HG03060 (cell line): ENCODE measurements at regions not wholly inside any gene's neighbourhood (a gene's known extent, or its start where the extent isn't known, plus 50 kb on each side); places are given as distances from the start of the nearest gene placed in this dataset.

Experiments used
- ATAC-seq: cut with Tn5 transposase; IDR thresholded peaks from one replicate; pipeline ENCODE4 v1.9.1; 2021; ENCODE audit warnings: low read depth, moderate number of reproducible peaks; ENCODE audit not compliant: unreplicated experiment

DNA sequence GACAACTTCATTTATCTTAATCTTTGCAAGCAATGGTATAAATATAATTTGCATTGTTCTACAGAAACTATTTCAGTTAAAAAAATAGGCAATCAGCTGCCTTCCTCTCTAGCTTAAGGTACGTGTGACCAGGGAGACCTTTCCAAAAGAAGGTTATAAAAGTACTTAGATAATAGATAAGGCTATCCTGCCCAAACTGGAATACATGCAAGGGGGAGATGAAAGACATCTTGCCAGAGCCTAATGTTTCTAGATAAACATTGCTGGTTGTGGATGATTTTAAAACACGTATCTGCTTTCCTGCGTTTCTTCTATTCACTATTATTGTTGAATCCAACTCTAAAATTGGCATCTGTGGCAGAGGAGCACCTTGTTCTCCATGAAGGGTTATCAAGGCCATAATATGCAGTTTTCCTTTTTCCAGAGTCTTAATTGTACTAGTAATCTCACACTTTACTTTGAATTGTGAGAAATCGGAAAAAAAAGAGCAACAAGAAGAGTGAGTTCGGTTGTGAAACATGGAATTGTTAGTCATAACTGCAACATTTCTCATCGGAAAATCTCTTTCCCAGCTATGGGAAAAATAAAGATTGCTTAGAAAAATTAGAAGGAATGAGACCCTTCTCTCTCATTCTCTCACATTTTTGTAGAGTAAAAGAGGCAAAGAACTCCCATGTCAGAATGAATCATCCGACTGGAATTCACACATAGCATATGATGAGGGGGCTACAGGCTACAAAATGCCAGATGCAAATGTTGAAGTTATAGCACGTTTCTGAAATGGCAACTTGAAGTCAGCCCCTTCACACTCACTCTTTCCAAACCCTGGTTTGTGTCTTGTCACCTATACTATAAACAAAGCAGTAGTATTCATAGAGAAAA lies 936.1 kb upstream of the NR2F2 start:
- no peak for ATAC-seq

GRCh38 chr15:95400428-95400827 lies 930.1 kb upstream of the NR2F2 start:
- ATAC-seq: no peak

GRCh38 chr15:95401587-95401986 lies 928.9 kb upstream of the NR2F2 start:
- no peak for ATAC-seq

DNA sequence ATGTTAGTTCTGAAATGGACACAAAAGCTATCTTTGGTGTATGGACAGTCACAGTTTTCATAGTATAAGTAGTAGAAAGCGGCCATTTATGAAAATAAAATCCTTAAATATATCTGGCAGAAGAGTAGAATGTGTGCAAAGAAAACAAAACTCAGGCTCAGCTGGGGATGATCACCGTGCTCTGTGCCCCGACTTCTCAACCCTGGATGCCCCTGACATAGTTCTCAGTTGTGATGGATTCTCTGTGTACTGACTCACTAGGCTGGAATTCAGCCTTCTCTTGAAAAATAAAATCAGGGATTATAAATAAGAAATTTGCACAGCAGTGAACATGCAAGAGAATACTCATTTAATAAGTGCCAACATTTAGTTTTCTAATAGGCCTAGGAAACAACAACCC lies 925.1 kb upstream of the NR2F2 start:
- ATAC-seq: no peak

GRCh38 chr15:95407534-95407933 lies 923.0 kb upstream of the NR2F2 start:
- ATAC-seq: no peak

GRCh38 chr15:95409211-95409610 lies 921.3 kb upstream of the NR2F2 start:
- ATAC-seq: no peak

DNA sequence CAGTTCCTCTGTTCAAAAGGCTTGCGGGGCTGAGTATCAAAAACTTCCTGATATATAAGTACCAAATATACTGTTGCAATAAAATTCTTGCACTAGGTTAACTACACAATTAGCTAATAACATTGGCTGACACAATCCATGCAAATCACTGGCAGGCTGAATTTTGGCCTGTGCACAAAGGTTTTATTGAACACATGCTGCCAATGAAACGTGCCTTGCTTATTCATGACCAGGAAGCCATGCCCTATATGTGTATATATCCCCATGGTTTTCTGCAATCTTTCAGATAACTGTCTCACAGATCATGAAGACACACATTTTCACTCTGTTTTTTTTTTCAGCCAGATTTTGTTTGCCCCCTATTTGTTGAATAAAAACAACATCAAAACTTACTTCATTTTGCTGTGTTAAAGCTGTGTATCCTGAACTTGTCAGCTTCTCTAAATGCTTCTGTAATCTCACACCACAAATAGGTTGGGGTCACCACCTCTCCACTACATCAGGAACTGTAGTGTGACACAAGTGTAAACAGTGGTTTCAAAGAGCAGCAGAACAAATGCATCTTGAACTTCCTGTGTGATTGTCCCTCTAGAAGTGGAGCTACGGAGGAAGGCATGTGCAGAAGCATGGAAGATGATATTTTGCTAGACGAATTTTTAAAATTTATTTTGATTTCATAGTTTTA lies 920.7 kb upstream of the NR2F2 start:
- ATAC-seq: no peak

DNA sequence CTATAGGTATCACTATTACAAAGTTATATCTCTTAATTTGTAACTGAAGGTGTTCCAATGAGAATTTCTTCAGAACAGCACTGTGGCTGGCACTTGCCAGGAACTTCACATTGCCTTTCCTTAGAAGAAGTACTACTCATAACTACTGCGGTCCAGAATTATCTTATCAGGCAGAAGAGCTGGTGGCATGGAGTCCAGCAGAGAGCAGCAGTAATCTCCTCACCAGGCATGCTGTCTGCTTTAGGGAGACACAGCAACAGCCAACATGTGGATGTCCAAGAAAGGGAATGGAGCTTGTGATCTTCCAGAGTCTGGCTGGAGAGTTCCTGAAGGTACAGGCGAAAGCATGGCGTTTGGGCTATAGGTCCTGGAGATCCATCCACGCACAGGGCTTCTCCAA lies 919.7 kb upstream of the NR2F2 start:
- ATAC-seq: no peak

DNA sequence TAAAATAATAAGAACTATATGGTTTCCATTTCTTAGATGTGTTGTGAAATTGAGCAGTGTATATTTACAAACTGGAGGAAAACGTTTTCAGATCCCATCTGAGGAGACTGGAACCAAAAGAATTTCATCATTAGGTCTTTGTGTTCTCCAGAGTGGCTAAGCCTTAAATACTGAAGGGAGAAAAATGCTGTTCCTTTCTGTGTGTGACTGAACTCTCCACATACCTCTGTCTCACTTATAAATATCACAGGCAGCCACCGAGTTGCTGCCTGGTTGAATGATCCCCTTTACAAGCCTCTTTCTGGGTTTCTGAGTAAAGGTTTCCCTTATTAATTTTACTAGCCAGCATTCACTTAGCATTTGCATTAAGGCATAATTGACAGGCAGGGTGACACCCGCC lies 913.9 kb upstream of the NR2F2 start:
- no peak for ATAC-seq

DNA sequence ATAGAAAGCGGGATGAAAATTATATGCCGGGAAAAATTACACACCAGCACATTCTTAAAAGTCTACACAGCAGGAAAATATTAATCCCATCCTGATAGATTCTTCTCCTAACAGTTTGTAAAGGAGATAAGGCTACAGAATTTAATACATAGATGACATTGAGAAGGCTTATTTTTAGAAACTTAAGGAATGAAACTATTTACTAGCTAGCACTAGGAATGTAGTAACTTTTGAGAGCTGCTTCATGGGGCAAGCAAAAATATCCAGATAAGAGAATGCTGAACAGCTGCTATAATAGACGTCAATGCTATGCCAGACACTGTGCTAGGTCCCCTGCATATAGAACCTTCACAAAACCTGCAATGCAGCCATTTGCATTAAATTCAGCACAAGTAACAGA lies 912.7 kb upstream of the NR2F2 start:
- no peak for ATAC-seq

- ATAC-seq: no peak
Measured at GRCh38 chr15:95422255-95422654, 908.2 kb upstream of the NR2F2 start.

DNA sequence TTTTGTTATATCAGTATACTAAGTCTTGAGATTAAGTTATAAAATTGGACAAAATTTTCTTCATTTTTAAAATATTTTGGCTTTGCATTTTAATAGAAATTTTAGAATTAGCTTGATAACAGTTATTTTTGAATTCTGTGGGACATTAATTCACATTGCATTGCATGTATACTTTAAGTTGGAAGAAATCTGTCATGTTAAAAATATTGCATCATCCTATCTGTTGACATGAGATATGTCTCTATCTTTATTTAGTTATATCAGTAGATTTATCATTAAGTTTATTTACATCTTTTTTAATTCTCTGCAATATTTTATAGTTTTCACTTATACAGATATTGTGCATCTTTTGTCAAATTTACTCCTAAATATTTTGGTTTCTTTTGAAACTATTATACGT lies 904.6 kb upstream of the NR2F2 start:
- no peak for ATAC-seq

DNA sequence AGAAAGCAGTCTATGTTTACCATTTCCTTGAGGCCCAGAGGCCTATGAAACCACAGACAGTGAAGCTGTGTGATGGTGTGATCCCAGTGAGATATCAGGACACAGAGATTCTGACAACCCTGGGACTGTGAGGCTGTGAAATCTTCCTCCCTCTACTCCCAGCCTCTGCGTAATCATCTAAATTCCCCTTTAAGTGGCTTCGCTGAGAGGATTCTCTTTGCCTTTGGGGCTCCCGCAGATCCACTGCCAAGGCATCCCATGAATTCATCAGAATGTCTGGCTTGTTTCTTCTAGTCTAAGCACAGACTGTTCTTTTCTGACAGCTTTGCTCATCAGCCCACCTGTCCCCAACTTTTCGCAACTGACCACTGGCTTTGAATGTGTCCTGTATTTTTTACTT lies 901.2 kb upstream of the NR2F2 start:
- ATAC-seq: no peak

GRCh38 chr15:95431518-95431917 lies 899.0 kb upstream of the NR2F2 start:
- ATAC-seq: no peak

DNA sequence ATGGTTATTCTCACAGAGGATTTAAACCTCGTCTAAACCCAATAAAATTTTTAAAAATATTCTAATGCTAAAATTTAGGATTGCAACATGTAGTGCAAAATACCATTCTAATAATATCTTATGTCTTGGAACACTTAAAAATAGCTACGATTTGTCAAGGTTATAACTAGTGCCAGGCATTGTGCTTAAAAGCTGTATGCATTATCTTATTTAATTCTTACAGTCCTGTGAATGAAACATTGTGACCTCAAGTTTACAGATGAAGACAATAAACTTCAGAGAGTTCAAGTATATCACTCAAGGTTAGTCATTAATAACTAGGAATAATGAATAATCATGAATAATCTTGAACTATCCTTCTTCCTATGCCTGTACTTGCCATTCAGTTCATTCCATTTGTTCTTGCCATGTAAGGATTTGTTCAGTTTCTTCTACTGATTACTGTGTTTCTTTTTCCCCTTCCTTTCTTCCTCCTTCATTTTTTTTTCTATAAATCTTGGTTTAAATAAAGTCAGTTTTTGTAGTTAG lies 897.6 kb upstream of the NR2F2 start:
- no peak for ATAC-seq

DNA sequence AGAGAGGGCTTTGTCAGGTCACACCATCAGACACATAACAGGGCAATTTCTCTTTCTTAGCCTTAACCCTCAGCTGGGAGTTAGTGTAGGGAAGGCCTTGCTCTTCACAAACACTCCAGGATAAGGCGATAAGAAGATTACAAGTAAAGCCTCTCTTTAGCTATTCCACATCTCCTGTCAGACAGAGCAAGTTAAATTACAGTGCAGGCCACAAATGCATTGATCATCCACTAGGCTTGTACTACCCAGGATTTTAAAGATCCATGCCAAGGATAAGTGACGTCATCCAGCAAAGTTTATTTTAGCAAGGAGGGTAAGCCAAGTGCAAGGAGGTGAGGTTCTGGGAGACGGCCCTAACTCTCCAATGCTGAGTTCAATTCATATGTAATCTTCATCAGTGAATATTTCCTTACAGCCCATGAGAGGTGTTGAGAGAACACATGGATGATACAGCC lies 890.6 kb upstream of the NR2F2 start:
- ATAC-seq: no peak

- ATAC-seq: no peak
Measured at GRCh38 chr15:95440712-95441111, 889.8 kb upstream of the NR2F2 start.

GRCh38 chr15:95442107-95442719 lies 888.3 kb upstream of the NR2F2 start:
- no peak for ATAC-seq

DNA sequence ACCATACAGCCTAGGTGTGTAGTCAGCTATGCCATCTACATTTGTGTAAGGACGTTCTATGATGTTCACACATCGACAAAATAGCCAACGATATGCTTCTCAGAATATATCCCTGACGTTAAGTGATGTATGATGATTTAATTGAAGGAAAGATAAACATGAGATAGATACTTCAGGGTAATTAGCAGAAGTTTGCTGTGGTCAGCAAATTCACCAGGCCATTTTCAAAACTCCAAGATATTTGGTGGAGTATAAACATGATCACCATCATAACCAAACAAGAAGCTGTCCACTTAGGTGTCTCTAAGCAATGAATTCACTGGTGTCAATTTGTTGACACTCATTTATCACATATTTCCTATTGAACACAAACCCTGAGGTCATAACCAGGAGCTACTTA lies 885.6 kb upstream of the NR2F2 start:
- ATAC-seq: no peak

DNA sequence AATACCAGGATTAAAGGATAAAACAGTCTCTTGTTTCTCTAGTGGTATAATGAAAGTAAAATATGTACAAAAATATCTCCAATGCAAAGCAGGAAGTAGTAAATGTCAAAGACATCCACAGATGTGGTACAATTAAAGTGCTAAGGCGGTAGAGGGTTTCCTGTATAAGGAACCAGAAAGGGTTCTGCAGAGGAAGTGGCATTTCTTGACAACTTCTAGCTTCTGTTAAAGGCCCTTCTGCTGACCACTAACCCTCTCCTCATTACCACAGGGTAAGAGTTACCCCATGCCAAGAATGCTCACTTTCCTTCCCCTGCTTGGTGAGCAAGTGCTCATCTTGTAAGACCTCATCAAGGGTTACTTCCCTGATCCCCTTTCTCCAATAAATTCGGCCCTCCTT lies 883.6 kb upstream of the NR2F2 start:
- no peak for ATAC-seq

DNA sequence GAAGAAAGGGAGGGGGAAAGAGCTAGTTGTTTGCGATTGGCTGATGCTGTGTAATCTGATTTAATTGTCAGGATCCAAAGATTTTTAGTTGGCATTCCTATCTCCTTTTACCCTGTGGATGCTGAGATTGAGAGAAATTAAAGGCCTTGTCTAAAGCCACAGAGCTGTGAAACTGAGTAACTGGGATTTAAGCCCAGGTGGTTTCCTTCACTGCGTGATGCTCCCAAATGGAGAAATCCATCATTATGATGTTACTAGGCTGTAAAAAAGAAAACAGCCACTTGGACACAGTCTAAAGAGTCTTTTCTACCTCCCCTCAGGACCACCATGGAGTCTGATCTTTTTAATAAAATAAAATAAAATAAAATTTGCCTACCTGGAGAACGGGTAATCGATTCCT lies 883.0 kb upstream of the NR2F2 start:
- no peak for ATAC-seq
